ENCODE measurements at regions not wholly inside any gene's neighbourhood (a gene's known extent, or its start where the extent isn't known, plus 50 kb on each side); places are given as distances from the start of the nearest gene placed in this dataset.

DNA sequence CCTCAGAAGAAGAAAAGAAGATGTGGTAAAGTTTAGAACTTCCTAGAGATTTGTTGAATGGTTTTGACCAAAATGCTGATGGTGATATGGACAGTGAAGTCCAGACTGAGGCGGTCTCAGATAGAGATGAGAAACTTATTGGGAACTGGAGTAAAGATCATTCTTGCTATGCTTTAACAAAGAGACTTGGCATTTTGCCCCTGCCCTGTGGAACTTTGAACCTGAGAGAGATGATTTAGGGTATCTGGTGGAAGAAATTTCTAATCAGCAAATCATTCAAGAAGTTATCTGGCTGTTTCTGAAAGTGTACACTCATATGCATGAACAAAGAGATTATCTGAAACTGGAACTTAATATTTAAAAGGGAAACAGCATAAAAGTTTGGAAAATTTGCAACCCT lies 505.2 kb downstream of the NSUN3 start:
- H3K4me1 ChIP-seq = no peaks in the 10 kb centered on the region
- 0% methylated on average over 1 of the region's 1 CpG for WGBS
- H3K36me3 ChIP-seq = no peaks in the 10 kb centered on the region
- no peaks in the 10 kb centered on the region for H3K9me3 ChIP-seq
- no peak overlapping the region for H3K4me3 ChIP-seq
- H3K27ac ChIP-seq = no peak overlapping the region
- no peak for DNase-seq (ENCODE audit: low spot score in 2 of 2)
- TF ChIP-seq, protein P1, sequence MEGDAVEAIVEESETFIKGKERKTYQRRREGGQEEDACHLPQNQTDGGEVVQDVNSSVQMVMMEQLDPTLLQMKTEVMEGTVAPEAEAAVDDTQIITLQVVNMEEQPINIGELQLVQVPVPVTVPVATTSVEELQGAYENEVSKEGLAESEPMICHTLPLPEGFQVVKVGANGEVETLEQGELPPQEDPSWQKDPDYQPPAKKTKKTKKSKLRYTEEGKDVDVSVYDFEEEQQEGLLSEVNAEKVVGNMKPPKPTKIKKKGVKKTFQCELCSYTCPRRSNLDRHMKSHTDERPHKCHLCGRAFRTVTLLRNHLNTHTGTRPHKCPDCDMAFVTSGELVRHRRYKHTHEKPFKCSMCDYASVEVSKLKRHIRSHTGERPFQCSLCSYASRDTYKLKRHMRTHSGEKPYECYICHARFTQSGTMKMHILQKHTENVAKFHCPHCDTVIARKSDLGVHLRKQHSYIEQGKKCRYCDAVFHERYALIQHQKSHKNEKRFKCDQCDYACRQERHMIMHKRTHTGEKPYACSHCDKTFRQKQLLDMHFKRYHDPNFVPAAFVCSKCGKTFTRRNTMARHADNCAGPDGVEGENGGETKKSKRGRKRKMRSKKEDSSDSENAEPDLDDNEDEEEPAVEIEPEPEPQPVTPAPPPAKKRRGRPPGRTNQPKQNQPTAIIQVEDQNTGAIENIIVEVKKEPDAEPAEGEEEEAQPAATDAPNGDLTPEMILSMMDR (IDR thresholded peaks at IDR 0.05) = no peak
- TF ChIP-seq POLR2A (IDR thresholded peaks at IDR 0.05) = no peak
- no peak for TF ChIP-seq POLR2AphosphoS5 (IDR thresholded peaks at IDR 0.05)
- TF ChIP-seq EP300 (IDR thresholded peaks at IDR 0.05) = no peak
- no peaks in the 10 kb centered on the region for H3K27me3 ChIP-seq

DNA sequence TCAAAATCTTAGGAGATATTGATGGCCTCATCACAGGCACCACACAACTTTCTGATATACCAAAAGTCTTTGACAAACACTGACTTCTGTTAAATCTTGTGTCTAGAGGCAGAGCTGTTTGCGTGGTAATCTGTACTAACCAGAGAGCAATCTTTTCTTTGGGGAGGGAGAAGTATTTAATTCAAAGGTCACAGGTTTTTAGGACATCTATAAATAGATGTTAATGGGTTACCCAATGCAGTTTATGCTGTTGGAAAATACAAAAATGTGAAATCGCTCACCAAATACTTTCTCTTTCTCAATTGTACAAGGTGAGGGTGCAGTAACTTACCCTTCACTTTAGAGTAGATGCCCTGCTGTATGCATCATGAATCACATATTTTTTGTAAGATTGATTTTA lies 510.5 kb downstream of the NSUN3 start:
- Histone ChIP-seq H3K4me1 (no peaks in the 10 kb centered on the region), H3K36me3 (no peaks in the 10 kb centered on the region), H3K27ac (no peak overlapping the region), H3K27me3 (no peaks in the 10 kb centered on the region), H3K9me3 (no peaks in the 10 kb centered on the region), H3K4me3 (no peak overlapping the region)
- no peak for TF ChIP-seq EP300 (IDR thresholded peaks at IDR 0.05)
- no peak for TF ChIP-seq POLR2AphosphoS5 (IDR thresholded peaks at IDR 0.05)
- TF ChIP-seq, protein P1 (IDR thresholded peaks at IDR 0.05) = no peak
- TF ChIP-seq POLR2A (IDR thresholded peaks at IDR 0.05) = no peak
- WGBS = 93% methylated on average over 2 of the region's 2 CpGs
- no peak for DNase-seq (ENCODE audit: low spot score in 2 of 2)

DNA sequence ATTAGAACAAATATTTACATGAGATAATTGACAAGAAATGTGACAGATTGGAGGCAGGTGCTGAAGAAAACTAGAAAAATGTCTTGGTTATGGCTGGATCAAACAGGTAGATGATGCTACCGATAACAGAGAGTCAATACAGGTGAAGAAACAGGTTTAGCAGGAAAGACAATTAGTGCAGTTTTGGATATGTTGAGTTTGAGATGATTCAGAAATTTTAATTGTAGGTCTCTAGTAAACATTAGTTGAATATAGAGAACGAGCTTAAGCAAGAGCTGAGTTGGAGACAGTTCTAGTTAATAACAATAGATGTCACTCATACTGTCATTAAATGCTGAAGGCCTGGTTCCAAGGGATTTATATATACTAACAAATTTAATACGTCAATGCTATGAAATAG lies 524.4 kb downstream of the NSUN3 start:
- DNase-seq (ENCODE audit: low spot score in 2 of 2) = no peak
- no peak overlapping the region for H3K27ac ChIP-seq
- no peaks in the 10 kb centered on the region for H3K36me3 ChIP-seq
- WGBS = 53% methylated on average over 3 of the region's 3 CpGs
- H3K27me3 ChIP-seq = no peaks in the 10 kb centered on the region
- no peak for TF ChIP-seq POLR2A (IDR thresholded peaks at IDR 0.05)
- TF ChIP-seq EP300 (IDR thresholded peaks at IDR 0.05) = no peak
- no peak for TF ChIP-seq POLR2AphosphoS5 (IDR thresholded peaks at IDR 0.05)
- TF ChIP-seq, protein P1 (IDR thresholded peaks at IDR 0.05) = no peak
- H3K4me3 ChIP-seq = no peak overlapping the region
- no peaks in the 10 kb centered on the region for H3K4me1 ChIP-seq
- H3K9me3 ChIP-seq = no peaks in the 10 kb centered on the region

DNA sequence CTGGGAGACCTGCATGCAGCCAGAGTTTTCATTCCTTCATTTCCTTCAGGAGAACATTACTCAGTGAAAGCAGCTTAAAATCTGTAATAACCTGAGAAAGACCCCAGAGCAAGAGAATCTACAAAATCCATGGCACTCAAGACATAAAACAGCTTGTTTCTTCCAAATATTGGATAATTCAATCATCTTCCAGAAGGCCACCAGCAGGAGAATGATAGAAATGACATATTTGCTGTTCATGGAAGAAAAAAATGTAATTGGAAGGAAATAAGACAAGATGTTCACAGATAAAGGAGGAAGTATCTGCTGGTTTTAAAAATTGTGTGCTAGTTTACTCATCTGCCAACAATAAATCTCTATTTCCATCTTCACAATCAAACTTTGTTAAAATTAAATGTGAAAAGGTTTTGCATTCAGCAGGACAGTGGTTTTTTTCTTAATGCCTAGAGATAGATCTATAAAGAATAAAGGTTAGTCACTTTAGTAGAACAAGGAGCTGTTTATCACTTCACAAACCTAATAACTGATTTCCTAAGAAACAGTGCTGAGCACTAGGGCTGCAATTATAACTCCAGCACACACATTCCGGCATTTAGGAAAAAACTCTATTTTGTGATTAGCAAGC lies 530.8 kb downstream of the NSUN3 start:
- no peak overlapping the region for H3K27ac ChIP-seq
- no peak overlapping the region for H3K4me3 ChIP-seq
- no peaks in the 10 kb centered on the region for H3K27me3 ChIP-seq
- no peaks in the 10 kb centered on the region for H3K9me3 ChIP-seq
- TF ChIP-seq, protein P1 (IDR thresholded peaks at IDR 0.05) = no peak
- no peak for TF ChIP-seq EP300 (IDR thresholded peaks at IDR 0.05)
- TF ChIP-seq POLR2AphosphoS5 (IDR thresholded peaks at IDR 0.05) = no peak
- no peak for TF ChIP-seq POLR2A (IDR thresholded peaks at IDR 0.05)
- no peaks in the 10 kb centered on the region for H3K4me1 ChIP-seq
- H3K36me3 ChIP-seq = no peaks in the 10 kb centered on the region
- WGBS = 85% methylated on average over 1 of the region's 1 CpG
- no peak for DNase-seq (ENCODE audit: low spot score in 2 of 2)

DNA sequence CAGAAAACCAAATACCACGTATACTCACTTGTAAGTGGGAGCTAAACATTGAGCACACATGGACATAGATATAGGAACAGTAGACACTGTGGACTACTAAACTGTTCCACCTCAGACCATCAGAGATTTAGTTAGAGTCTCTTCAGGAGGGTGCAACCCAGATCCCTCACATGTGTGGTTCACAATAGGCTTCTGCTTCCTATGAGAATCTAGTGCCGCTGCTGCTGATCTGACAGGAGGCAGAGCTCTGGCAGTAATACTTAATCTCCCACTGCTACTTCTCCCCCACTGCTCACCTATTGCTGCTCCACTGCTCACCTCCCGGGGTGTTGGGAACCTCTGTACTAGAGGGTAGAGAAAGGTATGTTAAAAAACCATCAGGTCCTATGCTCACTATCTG lies 533.3 kb downstream of the NSUN3 start:
- Histone ChIP-seq H3K4me3 (no peak overlapping the region), H3K27ac (no peak overlapping the region), H3K36me3 (no peaks in the 10 kb centered on the region), H3K4me1 (no peaks in the 10 kb centered on the region), H3K9me3 (no peaks in the 10 kb centered on the region), H3K27me3 (no peaks in the 10 kb centered on the region)
- WGBS = 89% methylated on average over 3 of the region's 3 CpGs
- DNase-seq (ENCODE audit: low spot score in 2 of 2) = no peak
- TF ChIP-seq EP300 (IDR thresholded peaks at IDR 0.05) = no peak
- no peak for TF ChIP-seq POLR2A (IDR thresholded peaks at IDR 0.05)
- TF ChIP-seq, protein P1 (IDR thresholded peaks at IDR 0.05) = no peak
- no peak for TF ChIP-seq POLR2AphosphoS5 (IDR thresholded peaks at IDR 0.05)
